Fibroblast of lung (primary cell): ENCODE measurements at regions not wholly inside any gene's neighbourhood (a gene's known extent, or its start where the extent isn't known, plus 50 kb on each side); places are given as distances from the start of the nearest gene placed in this dataset.

Experiments used
- DNase-seq, 2 donors: peaks; one replicate each; pipeline versions ENCODE4 v3.0.0 to v3.0.0-alpha.2; 2010; ENCODE audit warnings: low read depth in 2 of 2
- H2AFZ ChIP-seq: 2 replicates; pipeline ENCODE4 v1.5.1; 2012; ENCODE audit warnings: low read length, control low read depth, inconsistent platforms
- H3K27ac ChIP-seq: 2 replicates; pipeline ENCODE4 v1.5.1; 2011; ENCODE audit warnings: low read length, control low read depth; ENCODE audit not compliant: insufficient read depth
- H3K27me3 ChIP-seq: 2 replicates; pipeline ENCODE4 v1.5.1; 2011; ENCODE audit warnings: mild to moderate bottlenecking, low read length; ENCODE audit not compliant: control insufficient read depth, insufficient read depth
- H3K36me3 ChIP-seq: 2 replicates; pipeline ENCODE4 v1.5.1; 2011; ENCODE audit warnings: low read length; ENCODE audit not compliant: control insufficient read depth, insufficient read depth
- H3K4me1 ChIP-seq: 2 replicates; pipeline ENCODE4 v1.5.1; 2011; ENCODE audit warnings: low read length; ENCODE audit not compliant: control insufficient read depth, insufficient read depth; ENCODE audit errors: extremely low read depth
- H3K4me2 ChIP-seq: 2 replicates; pipeline ENCODE4 v1.5.1; 2011; ENCODE audit warnings: low read length, control low read depth; ENCODE audit not compliant: insufficient read depth; ENCODE audit errors: extremely low read depth
- H3K4me3 ChIP-seq, 4 experiments: fragments of 200-600 bp in 1 of 4; sonication (generic) in 1 of 4; replicated peaks in 1 of 4; 2 replicates each; pipeline ENCODE4 v1.5.1; 2011 to 2016; ENCODE audit warnings: low read length in 4 of 4, low read depth in 3 of 4, mild to moderate bottlenecking in 3 of 4, control low read depth in 2 of 4, inconsistent platforms in 1 of 4, mixed read lengths in 1 of 4; ENCODE audit not compliant: insufficient read depth in 1 of 4; ENCODE audit errors: control extremely low read depth in 1 of 4
- H3K79me2 ChIP-seq: 2 replicates; pipeline ENCODE4 v1.5.1; 2012; ENCODE audit warnings: mild to moderate bottlenecking, low read length, inconsistent platforms; ENCODE audit not compliant: control insufficient read depth, insufficient read depth
- H3K9ac ChIP-seq: 2 replicates; pipeline ENCODE4 v1.5.1; 2011; ENCODE audit warnings: mild to moderate bottlenecking, low read length, control low read depth; ENCODE audit not compliant: insufficient read depth
- H3K9me3 ChIP-seq: 2 replicates; pipeline ENCODE4 v1.5.1; 2012; ENCODE audit warnings: low read depth, low read length; ENCODE audit not compliant: control insufficient read depth, insufficient read depth
- H4K20me1 ChIP-seq: 2 replicates; pipeline ENCODE4 v1.5.1; 2011; ENCODE audit warnings: low read length; ENCODE audit not compliant: control insufficient read depth, insufficient read depth; ENCODE audit errors: extremely low read depth
- CTCF ChIP-seq, 2 donors: IDR thresholded peaks in 1 of 2; conservative IDR thresholded peaks in 1 of 2; 1 replicate in 1 of 2; 2 replicates in 1 of 2; pipeline ENCODE4 v1.5.1; 2011 to 2012; ENCODE audit warnings: low read length in 2 of 2, control low read depth in 1 of 2, inconsistent platforms in 1 of 2, low read depth in 1 of 2, mild to moderate bottlenecking in 1 of 2
- EZH2 ChIP-seq: IDR thresholded peaks from 2 replicates; pipeline ENCODE4 v1.5.1; 2012; ENCODE audit warnings: low read length, control low read depth, mild to moderate bottlenecking; ENCODE audit errors: missing control alignments

DNA sequence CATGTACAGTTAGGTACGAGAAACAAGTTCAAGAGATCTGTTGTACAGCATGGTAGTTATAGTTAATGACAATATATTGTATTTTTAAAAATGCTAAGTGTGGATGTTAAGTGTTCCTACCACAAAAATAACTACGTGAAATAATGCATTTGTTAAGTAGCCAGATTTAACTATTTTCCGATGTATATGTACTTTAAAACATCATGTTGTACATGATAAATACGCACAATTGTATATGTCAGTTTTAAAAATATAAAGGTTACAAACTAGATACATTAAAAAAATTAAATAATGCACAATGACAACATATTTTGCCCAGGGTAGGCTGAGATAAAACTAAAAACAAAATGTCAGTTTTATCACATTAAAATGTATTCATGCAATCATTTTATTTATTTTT is 285.1 kb upstream of the DCN start:
- no peak overlapping the region for H3K27ac ChIP-seq
- no peaks in the 10 kb centered on the region for H4K20me1 ChIP-seq
- H3K79me2 ChIP-seq = no peaks in the 10 kb centered on the region
- H3K9me3 ChIP-seq = no peaks in the 10 kb centered on the region
- H3K9ac ChIP-seq = no peak overlapping the region
- H2AFZ ChIP-seq = no peak overlapping the region
- no peaks in the 10 kb centered on the region for H3K4me1 ChIP-seq
- no peak overlapping the region for H3K4me2 ChIP-seq
- no peak for DNase-seq
- H3K36me3 ChIP-seq = no peaks in the 10 kb centered on the region
- no peak overlapping the region for H3K4me3 ChIP-seq
- H3K27me3 ChIP-seq = no peaks in the 10 kb centered on the region
- TF ChIP-seq EZH2 = no peak
- TF ChIP-seq CTCF (conservative IDR thresholded peaks at IDR 0.05 in 1 of 2, IDR thresholded peaks at IDR 0.05 in 1 of 2; ENCODE audit: low read depth in 1 of 2, low read length in 2 of 2) = no peak

DNA sequence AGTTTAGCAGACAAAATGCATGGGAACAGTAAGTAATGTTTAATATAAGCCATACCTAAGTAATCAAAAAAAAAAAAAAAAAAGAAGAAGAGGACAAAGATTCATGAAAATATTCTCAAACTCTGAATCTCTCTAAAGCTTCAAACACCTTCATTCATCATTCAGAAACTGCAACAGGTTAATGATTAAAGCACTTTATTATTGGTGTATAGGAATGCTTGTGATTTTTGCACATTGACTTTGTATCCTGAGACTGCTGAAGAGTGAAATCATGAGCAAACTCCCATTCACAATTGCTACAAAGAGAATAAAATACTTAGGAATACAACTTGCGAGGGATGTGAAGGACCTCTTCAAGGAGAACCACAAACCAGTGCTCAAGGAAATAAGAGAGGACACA is 278.4 kb upstream of the DCN start:
- no peak overlapping the region for H3K4me3 ChIP-seq

DNA sequence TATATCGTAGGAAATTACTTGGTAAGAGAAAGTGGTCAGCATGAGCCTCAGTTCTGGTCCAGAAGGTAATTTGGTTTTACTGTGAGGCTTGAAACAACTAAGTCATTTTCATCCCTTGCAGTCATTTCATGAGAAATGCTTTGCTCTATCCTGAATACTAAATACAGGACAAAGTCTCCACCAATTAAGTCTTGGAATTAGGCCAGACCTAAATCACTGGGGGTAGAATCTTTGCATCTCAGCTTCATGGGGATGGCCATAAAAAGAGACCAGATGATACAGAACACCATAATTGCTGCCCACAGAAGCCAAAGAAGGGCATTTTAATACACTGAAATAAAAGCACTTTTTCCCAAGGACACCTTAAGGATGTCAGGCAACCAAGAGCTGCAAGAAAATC is 277.9 kb upstream of the DCN start:
- H3K4me2 ChIP-seq = no peak overlapping the region
- no peak for DNase-seq
- H3K9ac ChIP-seq = no peak overlapping the region
- TF ChIP-seq CTCF (conservative IDR thresholded peaks at IDR 0.05 in 1 of 2, IDR thresholded peaks at IDR 0.05 in 1 of 2; ENCODE audit: low read depth in 1 of 2, low read length in 2 of 2) = no peak
- TF ChIP-seq EZH2 = no peak
- no peaks in the 10 kb centered on the region for H3K27me3 ChIP-seq
- H4K20me1 ChIP-seq = no peaks in the 10 kb centered on the region
- H3K27ac ChIP-seq = no peak overlapping the region
- H3K4me1 ChIP-seq = no peaks in the 10 kb centered on the region
- no peaks in the 10 kb centered on the region for H3K9me3 ChIP-seq
- no peak overlapping the region for H3K4me3 ChIP-seq
- no peaks in the 10 kb centered on the region for H3K36me3 ChIP-seq
- no peaks in the 10 kb centered on the region for H3K79me2 ChIP-seq
- H2AFZ ChIP-seq = no peak overlapping the region

More for the DNA sequence above, 278.4 kb upstream of the DCN start:
- TF ChIP-seq CTCF (conservative IDR thresholded peaks at IDR 0.05 in 1 of 2, IDR thresholded peaks at IDR 0.05 in 1 of 2; ENCODE audit: low read depth in 1 of 2, low read length in 2 of 2) (no peak), EZH2 (no peak)
- Histone ChIP-seq H3K4me2 (no peak overlapping the region), H3K9me3 (no peaks in the 10 kb centered on the region), H3K27ac (no peak overlapping the region), H3K9ac (no peak overlapping the region), H4K20me1 (no peaks in the 10 kb centered on the region), H3K36me3 (no peaks in the 10 kb centered on the region), H3K79me2 (no peaks in the 10 kb centered on the region), H3K4me1 (no peaks in the 10 kb centered on the region), H3K27me3 (no peaks in the 10 kb centered on the region), H2AFZ (no peak overlapping the region)
- no peak for DNase-seq
